Lower leg skin (tissue), 3 donors: ENCODE measurements at regions not wholly inside any gene's neighbourhood (a gene's known extent, or its start where the extent isn't known, plus 50 kb on each side); places are given as distances from the start of the nearest gene placed in this dataset.

Source experiments
- CTCF ChIP-seq, 3 donors: fragments of 450-650 bp; IDR thresholded peaks; one replicate each; pipeline ENCODE4 v1.5.1; 2016; ENCODE audit warnings: antibody characterized with exemption in 3 of 3, mild to moderate bottlenecking in 3 of 3, moderate library complexity in 2 of 3
- POLR2A ChIP-seq, 2 donors: fragments of 450-650 bp; IDR thresholded peaks; one replicate each; pipeline ENCODE4 v1.6.1; 2016 to 2017; ENCODE audit warnings: antibody characterized with exemption in 2 of 2, mild to moderate bottlenecking in 1 of 2, moderate library complexity in 1 of 2

- no peak for TF ChIP-seq CTCF (IDR thresholded peaks at IDR 0.05)
- no peak for TF ChIP-seq POLR2A (IDR thresholded peaks at IDR 0.05)
These were observed 63.6 kb upstream of the CTTNBP2NL start for GRCh38 chr1:112332176-112333150.
